ENCODE measurements at regions not wholly inside any gene's neighbourhood (a gene's known extent, or its start where the extent isn't known, plus 50 kb on each side); places are given as distances from the start of the nearest gene placed in this dataset.

DNA sequence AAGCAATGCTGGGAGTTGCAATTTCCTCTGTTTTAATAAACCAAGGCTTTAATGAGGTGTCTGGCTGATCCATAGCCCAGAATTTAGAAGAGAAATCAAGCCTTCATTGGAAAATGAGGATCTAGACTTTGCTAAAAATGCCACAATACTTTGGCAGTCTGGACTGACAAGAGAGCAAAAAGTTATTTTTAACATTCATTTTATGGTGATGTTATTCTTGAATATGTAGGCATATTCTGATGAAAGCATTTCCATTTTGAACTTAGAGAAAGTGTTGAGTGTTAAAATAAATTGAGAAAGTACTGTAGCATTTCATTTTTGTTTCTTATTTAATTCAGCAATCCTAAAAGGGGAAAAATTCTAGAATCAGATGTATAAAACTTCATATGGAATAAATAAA, 151.8 kb upstream of the HNMT start:
- Histone ChIP-seq H3K4me1 (no peaks in the 10 kb centered on the region), H3K27me3 (no peaks in the 10 kb centered on the region), H3K9me3 (no peaks in the 10 kb centered on the region), H3K27ac (no peak overlapping the region), H3K4me3 (no peak overlapping the region), H3K36me3 (no peaks in the 10 kb centered on the region)
- TF ChIP-seq POLR2A (IDR thresholded peaks at IDR 0.05): no peak
- TF ChIP-seq, protein P1, sequence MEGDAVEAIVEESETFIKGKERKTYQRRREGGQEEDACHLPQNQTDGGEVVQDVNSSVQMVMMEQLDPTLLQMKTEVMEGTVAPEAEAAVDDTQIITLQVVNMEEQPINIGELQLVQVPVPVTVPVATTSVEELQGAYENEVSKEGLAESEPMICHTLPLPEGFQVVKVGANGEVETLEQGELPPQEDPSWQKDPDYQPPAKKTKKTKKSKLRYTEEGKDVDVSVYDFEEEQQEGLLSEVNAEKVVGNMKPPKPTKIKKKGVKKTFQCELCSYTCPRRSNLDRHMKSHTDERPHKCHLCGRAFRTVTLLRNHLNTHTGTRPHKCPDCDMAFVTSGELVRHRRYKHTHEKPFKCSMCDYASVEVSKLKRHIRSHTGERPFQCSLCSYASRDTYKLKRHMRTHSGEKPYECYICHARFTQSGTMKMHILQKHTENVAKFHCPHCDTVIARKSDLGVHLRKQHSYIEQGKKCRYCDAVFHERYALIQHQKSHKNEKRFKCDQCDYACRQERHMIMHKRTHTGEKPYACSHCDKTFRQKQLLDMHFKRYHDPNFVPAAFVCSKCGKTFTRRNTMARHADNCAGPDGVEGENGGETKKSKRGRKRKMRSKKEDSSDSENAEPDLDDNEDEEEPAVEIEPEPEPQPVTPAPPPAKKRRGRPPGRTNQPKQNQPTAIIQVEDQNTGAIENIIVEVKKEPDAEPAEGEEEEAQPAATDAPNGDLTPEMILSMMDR (IDR thresholded peaks at IDR 0.05): no peak
- TF ChIP-seq EP300 (IDR thresholded peaks at IDR 0.05): no peak
- no peak for DNase-seq (ENCODE audit: low spot score in 2 of 2)

DNA sequence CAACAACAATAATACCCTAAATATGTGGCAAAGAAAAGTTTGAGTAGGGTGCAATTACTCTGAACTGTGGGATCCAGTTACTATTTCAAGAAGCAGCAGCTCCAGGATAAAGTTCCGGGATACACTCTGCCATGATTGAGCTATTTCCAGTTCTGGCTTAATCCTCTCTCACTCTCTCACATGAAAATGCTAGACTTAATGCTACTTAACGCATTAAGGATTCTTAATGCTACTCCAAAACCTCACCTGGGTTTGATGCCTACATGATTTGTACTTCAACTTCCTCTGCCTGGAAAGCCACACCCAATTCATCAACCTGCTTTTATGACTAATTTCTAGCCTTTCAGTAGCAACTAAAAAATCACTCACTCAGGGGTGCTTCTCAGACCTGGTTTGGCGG, 151.1 kb upstream of the HNMT start:
- no peaks in the 10 kb centered on the region for H3K4me1 ChIP-seq
- H3K9me3 ChIP-seq: no peaks in the 10 kb centered on the region
- WGBS, 2 donors: 74 to 91% methylated on average over 3 of the region's 3 CpGs
- no peak overlapping the region for H3K4me3 ChIP-seq
- no peak for TF ChIP-seq EP300 (IDR thresholded peaks at IDR 0.05)
- TF ChIP-seq, protein P1 (IDR thresholded peaks at IDR 0.05): no peak
- no peak for TF ChIP-seq POLR2A (IDR thresholded peaks at IDR 0.05)
- H3K27ac ChIP-seq: no peak overlapping the region
- H3K27me3 ChIP-seq: no peaks in the 10 kb centered on the region
- H3K36me3 ChIP-seq: no peaks in the 10 kb centered on the region
- no peak for DNase-seq (ENCODE audit: low spot score in 2 of 2)

DNA sequence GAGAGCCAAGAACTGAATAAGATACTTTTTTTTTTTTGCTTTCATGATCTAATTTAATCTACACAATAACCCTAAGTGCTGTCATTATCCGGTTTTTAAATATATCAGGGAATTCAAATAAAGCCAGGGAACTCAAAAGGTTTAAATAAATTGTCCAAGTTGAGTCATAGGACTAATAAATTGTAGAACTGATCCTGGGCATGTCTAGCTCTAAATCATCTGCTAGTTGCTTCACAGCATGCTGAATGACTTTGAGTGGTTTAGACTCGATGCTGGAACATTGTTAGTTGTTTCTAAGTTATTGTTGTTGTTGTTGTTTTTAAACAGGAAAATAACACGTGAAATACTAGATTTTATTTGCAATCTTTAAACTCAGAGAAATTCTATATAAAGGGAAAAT, 147.2 kb upstream of the HNMT start:
- H3K4me1 ChIP-seq: no peaks in the 10 kb centered on the region
- H3K36me3 ChIP-seq: no peaks in the 10 kb centered on the region
- H3K9me3 ChIP-seq: peaks cover 0 to 8% (median 0%) of the 10 kb centered on the region in 4 donors
- no peak for TF ChIP-seq EP300 (IDR thresholded peaks at IDR 0.05)
- no peak for TF ChIP-seq POLR2A (IDR thresholded peaks at IDR 0.05)
- TF ChIP-seq, protein P1 (IDR thresholded peaks at IDR 0.05): no peak
- WGBS, 2 donors: 67 to 73% methylated on average over 3 of the region's 3 CpGs
- no peaks in the 10 kb centered on the region for H3K27me3 ChIP-seq
- H3K4me3 ChIP-seq: no peak overlapping the region
- no peak for DNase-seq (ENCODE audit: low spot score in 2 of 2)
- H3K27ac ChIP-seq: no peak overlapping the region

DNA sequence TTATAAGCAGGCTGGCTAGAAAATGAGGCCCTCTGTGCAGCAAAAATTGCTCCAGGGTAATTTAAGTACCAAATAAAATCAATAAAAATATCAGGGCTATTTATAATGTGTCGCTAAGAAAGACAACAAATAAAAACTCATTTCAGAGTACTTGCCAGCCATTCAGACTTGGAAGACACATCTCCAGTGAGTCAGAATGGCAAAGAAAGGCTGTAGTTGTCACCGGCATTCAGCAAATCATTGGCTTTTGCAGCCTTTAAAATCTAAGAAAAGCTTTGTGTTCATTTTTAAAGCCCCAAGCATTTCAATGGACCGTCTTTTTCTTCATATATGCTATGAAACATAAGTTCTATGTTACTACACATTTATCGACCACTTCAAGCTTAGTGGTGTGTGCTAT, 141.1 kb upstream of the HNMT start:
- no peak overlapping the region for H3K4me3 ChIP-seq
- no peak for DNase-seq (ENCODE audit: low spot score in 2 of 2)
- H3K36me3 ChIP-seq: no peaks in the 10 kb centered on the region
- H3K4me1 ChIP-seq: no peaks in the 10 kb centered on the region
- H3K27me3 ChIP-seq: no peaks in the 10 kb centered on the region
- peak overlapping the region in 1 of 4 donors; percentile 4 for H3K27ac ChIP-seq
- TF ChIP-seq, protein P1 (IDR thresholded peaks at IDR 0.05): no peak
- TF ChIP-seq POLR2A (IDR thresholded peaks at IDR 0.05) (no peak), EP300 (IDR thresholded peaks at IDR 0.05) (no peak)
- H3K9me3 ChIP-seq: peaks cover 0 to 8% (median 0%) of the 10 kb centered on the region in 4 donors
- WGBS, 2 donors: 51 to 55% methylated on average over 4 of the region's 4 CpGs

DNA sequence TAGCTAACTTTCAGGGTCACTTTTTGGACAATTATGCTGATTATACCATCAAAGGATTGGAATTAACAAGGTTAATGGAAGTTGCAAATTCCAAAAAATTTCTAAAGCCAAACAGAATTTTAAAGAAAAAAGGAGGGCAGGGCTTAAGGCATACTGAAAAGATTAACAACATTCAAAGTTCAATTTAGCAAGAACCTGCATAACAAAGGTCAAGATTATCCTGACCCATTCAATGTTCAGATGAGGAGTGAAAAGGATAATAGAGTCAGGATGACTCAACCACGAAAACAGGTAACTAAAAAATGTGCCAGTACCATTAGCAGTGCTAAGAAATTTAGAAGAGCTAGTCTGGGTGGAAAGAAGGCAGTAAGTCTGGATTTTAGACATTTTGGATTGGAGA, 139.8 kb upstream of the HNMT start:
- no peaks in the 10 kb centered on the region for H3K36me3 ChIP-seq
- peaks cover 0 to 8% (median 0%) of the 10 kb centered on the region in 4 donors for H3K9me3 ChIP-seq
- no peak for DNase-seq (ENCODE audit: low spot score in 2 of 2)
- 56 to 67% methylated on average over 1 of the region's 1 CpG for WGBS, 2 donors
- H3K4me3 ChIP-seq: no peak overlapping the region
- TF ChIP-seq EP300 (IDR thresholded peaks at IDR 0.05): no peak
- TF ChIP-seq POLR2A (IDR thresholded peaks at IDR 0.05): no peak
- TF ChIP-seq, protein P1 (IDR thresholded peaks at IDR 0.05): no peak
- H3K27ac ChIP-seq: no peak overlapping the region
- H3K27me3 ChIP-seq: no peaks in the 10 kb centered on the region
- H3K4me1 ChIP-seq: no peaks in the 10 kb centered on the region
